ENCODE measurements at regions not wholly inside any gene's neighbourhood (a gene's known extent, or its start where the extent isn't known, plus 50 kb on each side); places are given as distances from the start of the nearest gene placed in this dataset.
"Not testable (repeated sequence)": the region's sequence is repeated elsewhere in the genome, so short reads cannot be mapped to it uniquely, and the experiment has no call there.

- no peak for DNase-seq (ENCODE audit: low read depth)
These were observed 664.0 kb upstream of the EEF2KMT start for GRCh38 chr16:5761592-5761991.

DNA sequence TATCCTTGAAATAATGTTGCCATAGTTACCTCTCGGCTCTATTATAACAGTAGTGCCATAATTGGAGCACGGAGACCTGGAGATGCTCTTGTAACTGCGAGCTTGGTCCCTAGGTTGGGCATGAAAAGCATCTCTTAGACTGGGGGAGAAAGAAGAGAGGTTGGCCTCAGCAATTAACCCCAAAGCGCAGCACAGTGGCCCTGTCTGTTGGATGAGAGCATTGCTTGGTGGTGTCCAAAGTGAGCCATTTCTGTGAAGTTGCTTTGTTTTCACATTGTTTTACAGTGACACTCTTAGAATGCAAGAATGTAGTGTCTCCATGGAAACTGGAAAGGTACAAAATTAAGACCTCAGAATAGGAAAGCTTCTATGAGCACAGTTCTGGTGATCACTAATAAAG lies 660.7 kb upstream of the EEF2KMT start:
- DNase-seq (ENCODE audit: low read depth) = no peak

DNA sequence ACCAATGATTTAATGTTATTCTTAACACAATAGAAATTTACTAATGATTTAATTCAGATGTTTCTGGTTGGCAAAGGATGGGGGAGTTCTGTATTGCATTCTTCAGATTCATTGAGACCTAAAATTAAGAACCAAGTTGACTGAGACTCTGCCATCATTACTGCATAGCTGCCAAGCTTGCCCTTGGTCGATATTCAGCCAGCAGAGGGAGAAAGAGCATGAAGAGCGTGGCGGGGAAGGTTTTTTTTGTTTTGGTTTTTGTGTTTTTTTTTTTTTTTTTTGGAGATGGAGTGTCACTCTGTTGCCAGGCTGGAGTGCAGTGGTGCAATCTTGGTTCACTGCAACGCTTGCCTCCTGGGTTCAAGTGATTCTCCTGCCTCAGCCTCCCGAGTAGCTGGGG lies 659.4 kb upstream of the EEF2KMT start:
- DNase-seq (ENCODE audit: low read depth) = no peak

DNA sequence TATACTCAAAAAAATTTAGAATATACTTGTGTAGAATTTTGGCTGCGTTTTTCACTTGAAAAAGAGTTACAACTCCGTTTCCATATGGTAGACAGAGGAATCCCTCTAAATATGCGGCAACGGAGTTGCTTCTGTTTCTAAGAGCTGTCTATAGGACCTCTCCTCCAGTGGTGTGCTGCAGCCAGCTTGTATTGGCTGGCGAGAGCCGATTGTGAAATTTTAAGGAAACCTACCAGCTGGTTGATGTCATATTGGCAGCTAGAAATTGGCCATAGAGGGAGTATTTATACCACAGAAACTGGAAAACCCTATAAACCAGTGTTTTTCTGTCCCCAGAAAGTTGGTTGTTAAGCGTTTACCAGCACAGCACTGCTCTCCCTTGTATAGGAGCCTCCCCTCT lies 655.8 kb upstream of the EEF2KMT start:
- no peak for DNase-seq (ENCODE audit: low read depth)

DNA sequence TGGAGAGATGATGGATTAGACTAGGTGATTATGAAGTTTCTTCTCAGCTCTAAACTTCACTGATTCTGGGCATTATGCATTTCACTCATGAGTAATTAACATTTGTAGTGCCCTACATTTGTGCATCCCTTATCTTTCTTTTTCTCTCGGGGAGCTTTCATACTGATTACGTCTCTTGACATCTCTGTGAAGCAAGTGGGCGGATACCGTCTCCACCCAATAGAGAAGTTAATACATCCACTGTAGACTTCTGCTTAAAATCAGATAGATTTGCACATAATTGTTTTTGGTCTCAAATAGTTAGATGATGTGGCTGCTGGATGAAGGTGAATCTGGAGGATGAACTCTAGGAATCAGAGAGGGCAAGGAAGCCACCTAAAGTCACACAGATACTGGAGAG lies 653.6 kb upstream of the EEF2KMT start:
- no peak for DNase-seq (ENCODE audit: low read depth)

GRCh38 chr16:5750439-5750838 lies 652.8 kb upstream of the EEF2KMT start:
- DNase-seq (ENCODE audit: low read depth) = not testable (repeated sequence)

GRCh38 chr16:5738586-5738985 lies 641.0 kb upstream of the EEF2KMT start:
- DNase-seq (ENCODE audit: low read depth) = no peak

DNA sequence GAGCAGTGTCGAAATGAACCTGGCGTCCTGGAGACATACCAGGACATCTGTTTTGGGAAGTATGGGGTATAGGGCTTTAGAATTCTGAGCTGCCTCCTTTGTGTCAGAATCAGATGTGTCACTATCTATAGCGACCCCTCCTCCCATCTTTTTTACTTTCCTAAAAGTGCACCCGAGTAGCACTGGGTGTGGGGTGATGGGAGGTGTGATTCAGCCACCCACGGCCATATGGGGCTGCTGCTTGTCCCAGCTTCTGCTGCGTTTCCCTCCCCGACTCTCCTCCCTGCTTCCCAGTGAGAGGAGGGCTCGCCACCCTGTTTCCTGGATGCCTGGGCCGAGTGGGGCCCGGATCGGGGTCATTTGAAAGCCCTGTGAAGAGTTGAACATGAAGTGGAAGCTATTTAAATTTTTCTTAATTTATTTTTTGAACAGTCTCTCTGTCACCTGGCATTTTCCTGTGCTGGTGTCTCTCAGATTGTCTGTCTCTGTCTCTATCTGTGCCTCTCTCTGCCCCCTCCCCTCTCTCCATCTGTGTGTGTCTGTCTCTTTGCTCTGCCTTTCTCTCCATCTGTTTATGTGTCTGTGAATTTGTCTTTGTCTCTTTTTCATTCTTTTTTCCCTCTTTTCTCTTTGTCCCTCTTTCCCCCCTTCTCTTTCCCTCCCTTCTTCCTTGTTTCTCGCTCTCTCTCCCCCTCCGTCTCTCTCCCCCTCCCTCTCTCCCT lies 638.8 kb upstream of the EEF2KMT start:
- DNase-seq (ENCODE audit: low read depth) = no peak

- no peak for DNase-seq (ENCODE audit: low read depth)
These were observed 637.8 kb upstream of the EEF2KMT start for GRCh38 chr16:5735444-5735843.

DNA sequence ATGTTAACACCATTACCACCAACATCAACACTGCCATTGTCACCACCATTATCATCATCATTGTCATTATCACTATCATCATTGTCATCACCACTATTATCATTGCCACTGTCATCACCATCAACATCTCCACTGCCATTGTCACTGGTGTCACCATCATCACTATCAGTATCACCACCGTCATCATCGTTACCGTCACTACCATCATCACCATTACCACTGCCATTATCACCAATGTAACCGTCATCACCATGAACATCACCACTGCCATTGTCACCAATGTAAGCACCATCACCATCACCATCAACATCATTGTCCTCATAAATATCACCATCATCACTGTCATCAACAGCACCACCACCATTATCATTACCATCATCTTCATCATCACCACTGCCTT lies 633.2 kb upstream of the EEF2KMT start:
- DNase-seq (ENCODE audit: low read depth) = no peak

DNA sequence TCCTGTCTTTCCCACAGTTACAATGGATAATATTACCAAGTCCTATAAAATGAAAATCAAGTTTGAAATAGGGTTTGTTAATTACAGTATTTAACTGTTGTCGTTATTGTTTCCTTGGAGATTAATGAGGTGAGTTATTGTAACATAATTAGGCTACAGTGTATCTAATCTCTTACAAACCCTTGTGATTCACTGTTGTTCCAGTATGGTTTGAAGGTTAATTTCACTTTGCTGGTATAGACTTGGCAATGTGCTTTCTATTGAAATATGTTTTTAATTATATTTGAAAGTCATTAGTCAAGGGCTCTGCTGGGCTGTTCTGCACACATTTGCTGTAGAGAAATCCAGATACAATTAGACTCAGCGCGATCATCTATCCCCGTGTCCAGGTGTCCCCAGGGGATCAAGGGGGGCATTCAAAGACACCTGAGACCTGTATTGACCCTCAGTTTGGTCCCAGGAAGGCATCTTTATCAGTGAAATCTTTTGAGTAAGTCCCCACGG lies 624.6 kb upstream of the EEF2KMT start:
- DNase-seq (ENCODE audit: low read depth) = no peak

DNA sequence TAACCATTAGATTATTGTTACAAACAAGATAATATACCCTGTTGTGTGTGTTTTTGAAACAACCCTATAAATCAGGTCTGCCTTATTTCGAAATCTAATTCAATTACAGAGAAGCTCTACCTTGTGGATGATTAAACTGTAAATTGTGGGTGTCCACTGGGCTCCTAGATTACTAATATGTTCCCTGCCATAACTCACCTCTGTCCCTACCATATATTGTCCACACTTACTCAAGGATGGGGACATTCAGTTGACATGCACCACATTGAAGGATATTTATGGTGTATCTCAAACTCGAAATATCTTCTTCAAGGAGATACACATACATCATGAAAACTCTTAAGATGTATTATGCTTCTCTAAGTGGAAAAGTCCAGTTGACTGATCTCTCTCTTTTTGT lies 617.6 kb upstream of the EEF2KMT start:
- no peak for DNase-seq (ENCODE audit: low read depth)

GRCh38 chr16:5709889-5710288 lies 612.3 kb upstream of the EEF2KMT start:
- DNase-seq (ENCODE audit: low read depth) = no peak

GRCh38 chr16:5706211-5706610 lies 608.6 kb upstream of the EEF2KMT start:
- no peak for DNase-seq (ENCODE audit: low read depth)

GRCh38 chr16:5704271-5704670 lies 606.7 kb upstream of the EEF2KMT start:
- DNase-seq (ENCODE audit: low read depth) = no peak

DNA sequence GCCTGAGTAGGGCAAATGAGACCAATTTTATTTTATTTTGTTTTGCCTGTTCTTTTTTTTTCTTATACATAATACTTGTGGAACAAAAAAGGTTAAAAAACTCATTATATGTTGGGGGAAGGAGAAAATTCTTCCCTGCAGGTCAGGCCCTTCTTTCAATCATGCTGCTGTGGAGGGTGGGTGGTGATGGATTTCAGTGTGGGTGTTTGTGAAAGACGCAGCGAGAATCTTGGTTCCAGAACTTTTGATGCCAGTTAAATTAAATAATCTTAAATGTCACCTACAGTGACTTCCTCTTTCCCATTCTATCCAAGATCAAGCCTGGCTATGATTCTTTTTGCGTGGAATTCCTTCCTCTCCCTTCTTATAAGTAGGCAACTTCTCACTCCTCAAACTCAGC lies 595.8 kb upstream of the EEF2KMT start:
- DNase-seq (ENCODE audit: low read depth) = no peak

DNA sequence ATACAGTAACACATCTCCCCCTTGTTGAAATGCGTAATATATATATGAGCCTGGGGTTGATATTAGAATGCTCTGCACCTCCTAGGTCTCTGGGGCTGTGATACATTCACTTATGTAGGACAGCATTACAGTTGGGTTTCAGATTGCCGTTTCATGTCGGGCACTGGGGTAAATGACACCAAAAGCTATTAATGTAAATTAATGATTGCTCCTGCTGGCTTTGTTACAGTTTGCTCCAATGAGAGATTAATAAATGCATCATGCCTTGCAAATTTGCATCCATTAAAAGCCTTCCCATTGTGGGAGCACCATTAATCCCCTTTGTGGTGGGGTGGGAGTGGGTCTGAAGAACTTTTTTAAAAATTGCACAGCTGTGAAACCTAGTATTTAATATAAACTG lies 584.4 kb upstream of the EEF2KMT start:
- no peak for DNase-seq (ENCODE audit: low read depth)

GRCh38 chr16:5678371-5678770 lies 580.8 kb upstream of the EEF2KMT start:
- DNase-seq (ENCODE audit: low read depth) = no peak

- DNase-seq (ENCODE audit: low read depth) = no peak
These were observed 573.8 kb upstream of the EEF2KMT start for GRCh38 chr16:5671421-5671820.

DNA sequence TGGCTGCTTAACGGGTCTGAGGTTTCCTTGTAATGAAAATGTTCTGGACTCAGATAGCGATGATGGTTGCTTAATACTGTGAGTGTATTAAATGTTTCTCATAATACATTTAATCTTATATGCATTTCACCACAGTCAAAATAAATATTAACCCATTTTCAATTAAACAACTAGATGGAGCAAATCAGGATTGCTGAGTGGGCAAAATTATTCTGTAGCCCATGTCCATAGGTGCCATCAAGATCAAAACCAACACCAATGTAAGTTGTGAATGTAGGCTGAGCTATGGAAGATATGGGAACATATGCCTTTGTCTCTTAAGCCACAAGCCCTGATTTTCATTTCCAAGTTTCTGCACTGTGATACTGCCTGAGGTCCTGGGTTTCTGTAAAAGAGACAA lies 572.6 kb upstream of the EEF2KMT start:
- DNase-seq (ENCODE audit: low read depth) = no peak

DNA sequence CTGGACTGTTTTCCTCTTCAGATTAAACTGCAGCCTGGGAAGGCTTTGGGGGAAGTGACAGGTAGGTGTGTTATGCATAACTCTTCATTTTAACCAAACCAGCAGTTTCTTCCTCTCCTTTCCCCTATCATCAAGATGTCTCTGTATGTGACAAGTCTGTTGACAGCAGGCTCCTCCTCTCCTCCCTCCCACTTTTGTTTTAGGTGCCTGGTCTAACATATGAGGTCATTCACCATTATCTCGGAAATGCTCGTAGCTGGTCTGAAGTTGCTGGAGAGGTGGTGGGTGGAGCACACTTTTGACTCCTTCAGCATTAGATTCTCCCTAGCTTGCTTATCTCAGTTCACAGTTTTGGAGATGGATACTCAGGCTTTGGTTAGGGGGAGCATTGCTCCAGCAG lies 571.0 kb upstream of the EEF2KMT start:
- DNase-seq (ENCODE audit: low read depth) = no peak

DNA sequence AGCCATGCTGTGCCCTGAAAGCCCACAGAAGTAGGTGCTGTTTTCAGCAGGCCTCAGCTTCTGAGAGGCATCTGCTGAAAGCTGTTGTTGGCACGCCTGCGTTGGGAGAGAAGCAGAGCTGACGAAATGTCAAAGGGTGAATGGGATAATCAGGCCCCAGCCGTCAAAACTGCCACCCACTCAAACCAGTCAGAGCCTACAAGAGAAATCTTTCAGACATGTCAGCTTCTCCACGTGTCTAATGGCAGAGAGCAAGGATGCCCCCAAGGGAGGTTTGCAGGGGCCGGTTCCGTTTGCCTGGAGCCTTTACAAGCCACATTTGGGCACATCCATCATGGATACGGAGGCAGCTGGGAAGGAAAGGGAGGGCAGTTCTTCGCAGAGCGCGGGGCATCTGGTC lies 568.2 kb upstream of the EEF2KMT start:
- no peak for DNase-seq (ENCODE audit: low read depth)

DNA sequence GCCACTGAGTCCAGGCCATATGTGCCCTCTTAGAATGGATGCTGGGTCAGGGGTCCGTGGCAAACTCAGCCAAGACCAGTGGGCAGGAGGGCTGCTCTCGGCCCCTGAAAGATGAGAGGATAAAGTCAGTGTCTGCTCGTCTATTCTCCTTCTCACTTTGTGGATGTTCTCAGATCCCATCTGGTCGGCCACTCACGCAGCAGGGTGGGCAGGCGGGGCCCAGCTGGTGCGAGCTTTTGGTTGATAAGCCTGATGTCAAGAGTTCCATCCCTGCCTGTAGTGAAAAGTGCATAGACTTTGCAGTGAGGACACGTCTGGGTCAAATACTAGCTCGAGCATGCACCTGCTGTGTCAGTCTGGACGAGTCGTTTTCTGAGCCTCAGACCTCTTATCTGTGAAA lies 556.2 kb upstream of the EEF2KMT start:
- no peak for DNase-seq (ENCODE audit: low read depth)

DNA sequence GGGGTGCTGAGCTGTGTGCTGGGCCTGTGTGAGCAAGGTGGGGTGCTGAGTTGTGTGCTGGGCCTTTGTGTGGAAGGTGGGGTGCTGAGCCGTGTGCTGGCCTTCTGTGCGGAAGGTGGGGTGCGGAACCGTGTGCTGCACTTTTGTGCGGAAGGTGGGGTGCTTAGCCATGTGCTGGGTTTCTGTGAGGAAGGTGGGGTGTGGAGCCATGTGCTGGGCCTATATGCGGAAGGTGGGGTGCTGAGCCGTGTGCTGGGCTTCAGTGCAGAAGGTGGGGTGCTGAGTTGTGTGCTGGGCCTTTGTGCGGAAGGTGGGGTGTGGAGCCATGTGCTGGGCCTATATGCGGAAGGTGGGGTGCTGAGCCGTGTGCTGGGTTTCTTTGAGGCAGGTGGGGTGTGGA lies 555.4 kb upstream of the EEF2KMT start:
- DNase-seq (ENCODE audit: low read depth) = no peak
